HG02759 (cell line): ENCODE measurements at regions not wholly inside any gene's neighbourhood (a gene's known extent, or its start where the extent isn't known, plus 50 kb on each side); places are given as distances from the start of the nearest gene placed in this dataset.

ENCODE experiments used
- ATAC-seq: cut with Tn5 transposase; IDR thresholded peaks from one replicate; pipeline ENCODE4 v1.9.1; 2021; ENCODE audit warnings: mild to moderate bottlenecking, moderate library complexity; ENCODE audit not compliant: unreplicated experiment

DNA sequence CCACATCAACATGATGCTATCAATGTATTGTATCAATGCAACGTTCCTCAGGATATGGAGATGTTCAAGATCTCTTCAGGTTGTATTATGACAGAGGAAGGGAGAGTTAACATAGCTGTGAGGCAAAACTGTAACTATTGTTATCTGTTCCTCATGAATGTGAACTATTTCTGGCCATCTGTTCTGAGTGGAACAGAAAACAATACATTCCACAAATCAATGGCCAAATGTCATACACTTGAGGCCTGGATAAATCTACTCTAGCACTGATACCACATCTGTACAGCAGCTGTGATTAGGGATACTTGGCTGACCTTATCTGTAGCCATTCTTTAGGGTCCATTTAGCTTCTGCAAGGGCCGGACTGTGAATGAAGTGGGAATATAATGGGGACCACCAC lies 447.9 kb downstream of the IRS1 start:
- no peak for ATAC-seq

- no peak for ATAC-seq
Observed at GRCh38 chr2:226339616-226340015, 460.0 kb downstream of the IRS1 start.

DNA sequence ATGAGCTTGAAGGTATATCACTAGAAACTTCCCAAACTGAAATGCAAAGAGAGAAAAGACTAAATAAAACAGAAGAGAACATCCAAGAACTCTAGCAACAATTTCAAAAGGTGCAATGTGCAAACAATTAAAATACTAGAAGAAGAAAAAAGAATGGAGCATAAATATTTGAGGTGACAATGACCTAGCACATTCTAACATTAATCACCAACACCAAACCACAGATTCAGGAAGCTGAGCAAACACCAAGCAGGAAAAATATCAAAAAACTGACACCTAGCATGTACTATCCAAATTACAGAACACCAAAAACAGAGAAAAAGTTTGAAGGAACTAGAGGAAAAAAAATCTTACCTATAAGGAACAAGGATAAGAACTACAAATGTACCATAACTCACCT lies 460.8 kb downstream of the IRS1 start:
- no peak for ATAC-seq

DNA sequence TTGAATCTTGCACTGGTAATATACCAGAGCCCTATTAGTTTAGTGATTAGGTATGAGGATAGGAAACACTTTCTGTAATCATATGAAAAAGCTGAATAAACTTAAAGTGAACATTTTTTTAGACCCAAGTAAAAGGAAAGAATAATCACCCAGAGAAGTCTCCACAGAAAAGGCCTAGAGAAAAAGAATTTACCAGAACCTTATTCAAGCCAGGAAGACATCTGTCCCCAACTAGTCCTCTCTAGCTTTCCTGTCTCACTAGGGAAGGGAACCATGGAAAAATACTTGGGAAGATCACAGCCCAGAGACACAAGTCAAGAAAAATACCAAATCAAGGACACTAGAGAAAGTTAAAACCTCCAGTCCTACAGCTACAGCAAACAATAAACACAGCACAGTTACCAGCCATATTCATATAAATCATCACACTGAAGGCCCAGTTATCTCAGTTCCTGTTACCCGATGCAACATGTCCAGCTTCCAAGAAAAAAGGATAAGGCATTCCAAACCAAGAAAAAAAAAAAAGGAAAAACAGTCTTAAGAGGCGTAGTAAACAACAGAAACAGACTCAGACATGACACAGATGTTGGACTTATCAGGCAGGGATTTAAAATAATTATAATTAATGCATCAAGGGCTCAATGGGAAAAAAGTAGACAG lies 461.5 kb downstream of the IRS1 start:
- ATAC-seq, result no peak

GRCh38 chr2:226336283-226336682 lies 463.3 kb downstream of the IRS1 start:
- ATAC-seq, result no peak

GRCh38 chr2:226334981-226335720 lies 464.5 kb downstream of the IRS1 start:
- no peak for ATAC-seq

DNA sequence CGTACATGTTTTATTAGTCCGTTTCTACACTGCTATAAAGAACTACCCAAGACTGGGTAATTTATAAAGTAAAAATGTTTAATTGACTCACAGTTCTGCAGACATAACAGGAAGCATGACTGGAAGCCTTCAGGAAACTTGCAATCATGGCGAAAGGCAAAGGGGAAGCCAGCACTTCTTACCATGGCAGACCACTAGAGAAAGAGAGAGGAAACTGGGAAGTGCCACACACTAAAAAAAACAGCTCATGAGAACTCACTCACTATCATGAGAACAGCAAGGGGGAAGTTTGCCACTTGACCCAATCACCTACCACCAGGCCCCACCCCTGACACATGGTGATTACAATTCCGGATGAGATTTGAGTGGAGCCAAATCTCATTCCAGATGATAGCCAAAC lies 466.2 kb downstream of the IRS1 start:
- ATAC-seq, result no peak

GRCh38 chr2:226330206-226330605 lies 469.4 kb downstream of the IRS1 start:
- no peak for ATAC-seq

DNA sequence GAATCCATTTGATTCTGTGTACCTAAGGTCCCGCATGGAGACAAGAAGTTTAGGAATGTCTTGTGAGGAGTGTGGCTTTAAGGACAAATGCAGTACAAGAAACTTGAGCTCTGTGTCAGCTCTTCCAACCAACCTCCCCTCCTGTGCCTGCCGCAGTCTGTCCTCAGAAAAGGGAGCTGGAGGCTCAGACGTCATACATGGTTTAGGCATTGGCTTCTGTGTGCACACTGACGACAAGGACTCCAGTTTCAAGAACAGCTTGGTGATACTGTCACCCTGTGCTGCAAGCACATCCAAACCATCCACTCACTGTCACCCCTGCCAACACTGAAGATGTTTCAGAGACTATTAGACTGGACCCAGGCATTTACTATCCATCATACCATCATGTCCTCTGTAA lies 470.4 kb downstream of the IRS1 start:
- no peak for ATAC-seq

GRCh38 chr2:226327830-226328229 lies 471.8 kb downstream of the IRS1 start:
- ATAC-seq, result no peak

DNA sequence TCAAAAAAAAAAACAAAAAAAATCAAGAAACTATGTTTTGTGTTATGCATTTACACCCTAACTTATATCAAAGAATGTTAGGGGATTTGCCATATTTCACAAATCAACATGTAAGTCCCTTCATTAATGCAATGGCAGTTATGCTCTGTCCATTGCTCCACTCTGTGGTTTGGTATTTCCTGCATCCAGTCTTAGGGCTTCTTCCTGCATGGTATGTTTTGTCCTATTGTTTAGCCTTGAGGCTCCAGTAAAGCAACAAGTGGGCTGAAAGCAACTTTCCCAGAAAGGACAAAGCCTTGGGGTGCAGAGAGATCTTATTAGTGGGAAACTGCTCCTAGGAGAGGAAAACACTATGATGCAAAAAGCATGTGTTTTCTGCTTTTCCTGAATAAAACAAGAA lies 474.1 kb downstream of the IRS1 start:
- no peak for ATAC-seq

DNA sequence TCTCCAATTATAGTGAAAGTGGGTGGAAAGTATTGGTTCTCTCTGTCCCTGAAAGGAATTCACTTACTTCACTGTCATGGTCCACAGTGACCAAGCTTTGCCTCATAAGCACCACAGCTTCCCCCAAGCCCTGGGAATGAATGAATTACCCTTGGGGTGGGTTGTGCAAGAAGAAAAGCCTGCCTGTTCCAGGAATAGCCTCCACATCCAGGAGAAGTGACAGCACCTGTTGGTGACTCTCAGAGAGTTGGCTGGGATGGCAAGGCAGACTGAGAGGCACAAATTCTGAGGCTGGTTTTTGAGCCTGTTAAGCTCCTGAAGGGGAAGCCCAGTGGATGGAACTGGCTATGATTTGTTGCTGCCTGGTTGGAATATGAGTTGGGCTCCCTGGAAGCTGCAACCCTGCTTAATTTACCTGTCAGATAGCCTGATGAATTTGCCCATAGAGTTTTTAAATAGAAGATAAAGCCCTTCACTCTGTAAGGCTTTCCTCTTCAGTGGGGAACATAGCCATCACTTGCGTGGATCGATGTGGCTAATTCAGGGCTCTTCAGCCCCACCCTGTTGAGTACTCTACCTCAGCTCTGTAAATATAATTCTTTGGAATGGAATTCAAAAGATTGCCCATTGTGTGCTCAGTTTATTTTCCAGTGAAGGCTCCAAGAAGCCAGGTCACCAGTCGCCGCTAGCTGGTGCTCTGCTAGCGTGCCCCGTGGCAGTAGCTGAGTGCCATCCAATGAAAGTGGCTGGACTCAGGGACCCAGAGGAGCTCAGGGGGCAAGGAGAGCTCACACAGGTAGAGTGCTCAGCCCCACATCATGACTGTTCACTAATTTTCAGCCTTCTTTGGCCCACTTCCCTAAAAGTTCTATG lies 479.3 kb downstream of the IRS1 start:
- ATAC-seq, result no peak

- ATAC-seq, result no peak
Observed at GRCh38 chr2:226317970-226318369, 481.6 kb downstream of the IRS1 start.

DNA sequence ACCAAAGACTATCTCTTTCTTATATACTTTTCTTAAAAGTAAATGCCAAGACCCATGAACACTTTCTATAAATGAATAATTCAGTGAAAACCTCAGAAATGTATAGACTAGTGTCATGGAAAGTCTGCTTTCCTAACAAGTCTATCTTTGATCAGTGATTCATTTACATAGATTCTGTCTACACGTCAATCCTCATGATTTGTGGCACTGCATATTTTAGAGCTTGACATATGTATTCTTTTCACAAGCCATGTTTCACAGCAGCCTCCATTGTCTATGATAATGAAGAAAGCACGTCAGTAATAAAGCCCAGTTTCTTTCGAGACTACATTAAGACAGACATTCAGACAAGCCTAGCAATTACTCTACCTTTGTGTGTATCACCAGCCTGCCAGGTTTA lies 486.6 kb downstream of the IRS1 start:
- no peak for ATAC-seq

- ATAC-seq, result no peak
Observed at GRCh38 chr2:226312155-226312554, 487.5 kb downstream of the IRS1 start.

- no peak for ATAC-seq
Observed at GRCh38 chr2:226310146-226310545, 489.5 kb downstream of the IRS1 start.

DNA sequence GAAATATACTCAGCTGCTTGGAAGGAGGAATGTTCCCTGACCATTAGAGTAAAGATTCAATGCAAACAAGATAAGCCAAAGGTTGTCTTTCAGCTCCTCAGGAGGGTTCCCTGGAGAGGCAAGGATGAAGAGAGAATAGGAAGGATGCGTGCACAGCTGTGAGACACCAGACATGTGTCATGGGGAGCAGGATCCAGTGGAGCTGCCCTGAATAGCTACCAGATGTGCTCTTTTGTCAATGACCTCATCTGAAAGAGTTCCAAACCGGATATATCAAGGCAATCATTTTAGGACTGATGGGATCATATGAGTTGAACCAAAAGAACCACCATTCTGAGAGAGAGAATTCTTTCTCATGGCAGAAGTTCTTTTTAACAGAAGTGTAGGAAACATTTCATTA lies 490.6 kb downstream of the IRS1 start:
- no peak for ATAC-seq

GRCh38 chr2:226308323-226308680 lies 491.3 kb downstream of the IRS1 start:
- ATAC-seq, result no peak

- no peak for ATAC-seq
Observed at GRCh38 chr2:226307487-226308322, 491.9 kb downstream of the IRS1 start.

- no peak for ATAC-seq
Observed at GRCh38 chr2:226306969-226307368, 492.7 kb downstream of the IRS1 start.

- no peak for ATAC-seq
Observed at GRCh38 chr2:226304308-226304707, 495.3 kb downstream of the IRS1 start.
